ENCODE measurements at regions not wholly inside any gene's neighbourhood (a gene's known extent, or its start where the extent isn't known, plus 50 kb on each side); places are given as distances from the start of the nearest gene placed in this dataset.

DNA sequence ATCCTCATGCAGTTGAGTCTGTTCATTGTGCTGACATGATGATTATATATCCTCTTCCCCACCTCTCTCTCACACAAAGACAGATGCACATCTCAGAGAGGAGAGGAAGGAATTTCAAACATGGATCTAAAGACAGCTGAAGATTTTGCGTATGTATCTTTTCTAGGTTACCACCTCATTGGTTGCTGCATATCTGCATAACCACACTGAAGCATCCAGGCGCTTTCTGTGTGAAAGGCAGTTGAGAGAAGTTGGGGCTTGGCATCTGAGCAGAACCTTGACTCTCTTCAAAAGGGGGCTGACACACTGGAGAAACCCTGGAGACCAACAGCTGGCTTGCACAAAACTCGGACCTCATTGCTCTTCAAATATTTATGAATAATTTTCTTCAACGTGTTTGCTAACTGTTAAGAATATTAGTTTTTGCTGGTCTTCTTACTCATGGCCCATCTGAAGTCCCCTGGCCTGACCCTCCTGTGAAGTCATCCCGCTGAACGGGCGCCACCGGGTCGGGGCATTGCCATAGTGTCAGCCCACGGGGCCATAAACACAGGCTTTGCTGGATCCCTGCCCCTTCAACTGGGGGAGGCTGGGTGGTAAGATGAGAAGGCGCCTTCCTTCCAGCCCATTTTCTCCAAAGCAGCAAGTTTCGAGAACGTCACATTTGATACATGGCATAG is 593.2 kb upstream of the CLINT1 start:
- 27% methylated on average over 13 of the region's 13 CpGs for WGBS (ENCODE audit: low lambda C conversion rate)
- no peak for FAIRE-seq
- in situ Hi-C loops (cut with HindIII; ENCODE audit: extremely low pct_ligation_motif_present, low pct_unique_long_range_greater_than_20kb) (no loop called here), intact Hi-C loops (cut with micrococcal nuclease; ENCODE audit: unreplicated experiment) (no loop called here)
- POLR2A ChIA-PET = no interaction called here
- no peak overlapping the region for H3K4me3 ChIP-seq (replicated peaks in 1 of 3; ENCODE audit: insufficient read depth in 1 of 3, low read depth in 2 of 3, low read length in 3 of 3)
- H3K9me3 ChIP-seq (ENCODE audit: low read length) = peaks cover 19% of the 10 kb centered on the region; the same call in 1 of the 2 replicates
- H3K4me1 ChIP-seq (ENCODE audit: insufficient read depth, low read length) = no peaks in the 10 kb centered on the region; the same call in 1 of the 2 replicates
- BruUV-seq (replicated peaks) = no TSS peak
- TF ChIP-seq ZUFSP (CRISPR knock-in tag; IDR thresholded peaks at IDR 0.05; ENCODE audit: borderline replicate concordance) (no peak), ZNF441 (CRISPR knock-in tag; IDR thresholded peaks at IDR 0.05; ENCODE audit: borderline replicate concordance) (no peak), ZNF737 (CRISPR knock-in tag; IDR thresholded peaks at IDR 0.05; ENCODE audit: borderline replicate concordance) (no peak), ZNF367 (CRISPR knock-in tag; IDR thresholded peaks at IDR 0.05; ENCODE audit: borderline replicate concordance) (no peak), THYN1 (CRISPR knock-in tag; IDR thresholded peaks at IDR 0.05; ENCODE audit: borderline replicate concordance, low read depth) (no peak), RORA (CRISPR knock-in tag; IDR thresholded peaks at IDR 0.05) (no peak), HHEX (CRISPR knock-in tag; IDR thresholded peaks at IDR 0.05) (no peak)
- H4K20me1 ChIP-seq (ENCODE audit: insufficient read depth, low read length) = no peaks in the 10 kb centered on the region
- DNase-seq (ENCODE audit: low spot score) = no peak
- H3K27me3 ChIP-seq (ENCODE audit: control insufficient read depth in 1 of 2, insufficient read depth in 2 of 2, low read length in 2 of 2) = peaks cover 0 to 8% of the 10 kb centered on the region in 2 experiments; a peak in 1 of 5 replicates
- H3K4me2 ChIP-seq (ENCODE audit: low read depth, low read length) = no peak overlapping the region
- no peak for ATAC-seq
- no peak overlapping the region for H2AFZ ChIP-seq (ENCODE audit: low read length)
- H3K79me2 ChIP-seq (ENCODE audit: insufficient read depth, low read length) = no peaks in the 10 kb centered on the region
- no peaks in the 10 kb centered on the region for H3K36me3 ChIP-seq (replicated peaks in 1 of 2; ENCODE audit: control insufficient read depth in 1 of 2, insufficient read depth in 2 of 2, low read length in 2 of 2)
- CTCF ChIA-PET (ENCODE audit: low intra/inter-chr PET ratio, low total read pairs) = no interaction called here
- no peak overlapping the region for H3K27ac ChIP-seq (ENCODE audit: extremely low read length, insufficient read depth, low read length)
- H3K9ac ChIP-seq (ENCODE audit: insufficient read depth, low read depth, low read length) = no peak overlapping the region
